Urinary bladder (tissue), 3 donors: ENCODE measurements at regions not wholly inside any gene's neighbourhood (a gene's known extent, or its start where the extent isn't known, plus 50 kb on each side); places are given as distances from the start of the nearest gene placed in this dataset.

Experiments used
- DNase-seq: peaks from one replicate; pipeline ENCODE4 v3.0.0-alpha.2; 2015; ENCODE audit errors: extremely low spot score
- H3K27ac ChIP-seq: one replicate; pipeline ENCODE4 v1.5.1; 2013; ENCODE audit warnings: low read depth, mild to moderate bottlenecking, moderate library complexity
- H3K36me3 ChIP-seq: one replicate; pipeline ENCODE4 v1.6.1; 2013; ENCODE audit warnings: mild to moderate bottlenecking, moderate library complexity; ENCODE audit not compliant: insufficient read depth
- H3K4me1 ChIP-seq: one replicate; pipeline ENCODE4 v1.6.1; 2013; ENCODE audit warnings: mild to moderate bottlenecking, moderate library complexity; ENCODE audit not compliant: insufficient read depth
- H3K4me3 ChIP-seq: one replicate; pipeline ENCODE4 v1.5.1; 2013; ENCODE audit warnings: low read depth, low read length
- WGBS: extraction: QIAGEN DNeasy Blood & Tissue Kit; methylation state at CpG from one replicate; pipeline ENCODE4 v1.1.7; 2013; 5-methylcytosine and 5-hydroxymethylcytosine counted together
- donor health status: healthy with polysubstance abuse.
- donor health status: healthy.

- Histone ChIP-seq H3K4me3 (no peak overlapping the region), H3K4me1 (no peaks in the 10 kb centered on the region), H3K27ac (no peak overlapping the region), H3K36me3 (no peaks in the 10 kb centered on the region)
- no peak for DNase-seq
- WGBS = 97% methylated on average over 22 of the region's 22 CpGs
Measured at GRCh38 chr18:10068766-10069567, 155.2 kb downstream of the VAPA start.

GRCh38 chr18:10070561-10071000 is 156.8 kb downstream of the VAPA start:
- Histone ChIP-seq H3K4me3 (no peak overlapping the region), H3K36me3 (no peaks in the 10 kb centered on the region), H3K27ac (no peak overlapping the region), H3K4me1 (no peaks in the 10 kb centered on the region)
- DNase-seq = no peak
- WGBS = 83% methylated on average over 2 of the region's 2 CpGs

DNA sequence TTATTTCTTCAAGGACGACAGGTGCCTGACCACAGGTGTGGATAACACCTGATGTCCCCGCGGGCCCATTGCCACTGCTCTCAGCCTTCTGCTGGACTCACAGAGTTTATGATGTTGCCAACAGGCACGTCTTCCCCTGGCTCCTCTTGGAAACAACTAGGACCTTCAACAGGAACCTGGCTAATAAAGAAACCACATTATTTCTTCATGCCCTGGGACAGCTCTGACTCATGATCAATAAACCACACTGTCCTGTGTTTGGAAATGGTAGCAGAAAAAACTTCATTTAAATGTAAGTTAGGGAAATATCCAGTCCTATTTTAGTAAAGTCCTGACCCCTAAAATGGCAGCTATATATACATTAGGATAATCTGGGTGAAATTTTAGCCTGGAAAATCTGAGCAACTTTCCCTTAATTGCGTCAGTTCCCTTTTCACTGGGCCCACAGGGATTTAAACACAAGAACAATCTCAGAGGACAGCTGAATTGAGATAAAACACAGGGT is 158.9 kb downstream of the VAPA start:
- no peaks in the 10 kb centered on the region for H3K4me1 ChIP-seq
- H3K4me3 ChIP-seq = no peak overlapping the region
- 86% methylated on average over 5 of the region's 5 CpGs for WGBS
- DNase-seq = no peak
- no peaks in the 10 kb centered on the region for H3K36me3 ChIP-seq
- no peak overlapping the region for H3K27ac ChIP-seq

GRCh38 chr18:10074110-10074509 is 160.3 kb downstream of the VAPA start:
- Histone ChIP-seq H3K4me1 (no peaks in the 10 kb centered on the region), H3K4me3 (no peak overlapping the region), H3K27ac (no peak overlapping the region), H3K36me3 (no peaks in the 10 kb centered on the region)
- no peak for DNase-seq
- WGBS = 73% methylated on average over 3 of the region's 3 CpGs

DNA sequence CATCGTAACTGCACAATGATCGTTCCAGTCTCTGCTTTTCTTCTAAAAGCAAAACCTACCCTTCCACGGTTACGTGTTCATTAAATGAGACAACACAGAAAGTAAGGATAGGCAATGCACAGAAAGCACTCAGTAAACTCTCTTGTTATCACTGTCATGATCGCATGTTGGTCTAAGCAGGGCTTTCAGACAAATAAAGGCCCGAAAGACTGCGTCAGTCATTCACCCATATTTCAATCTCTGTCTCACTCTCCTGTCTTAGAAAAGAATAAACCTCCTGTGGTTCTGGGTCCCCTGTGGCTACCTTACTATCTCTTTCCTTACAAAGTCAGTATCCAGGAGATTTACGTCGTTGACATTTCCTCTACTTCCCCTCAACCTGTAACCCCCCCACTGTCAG is 160.9 kb downstream of the VAPA start:
- no peak for DNase-seq
- WGBS = 84% methylated on average over 9 of the region's 9 CpGs
- Histone ChIP-seq H3K27ac (no peak overlapping the region), H3K4me3 (no peak overlapping the region), H3K36me3 (no peaks in the 10 kb centered on the region), H3K4me1 (no peaks in the 10 kb centered on the region)

GRCh38 chr18:10076502-10077030 is 162.8 kb downstream of the VAPA start:
- DNase-seq = no peak

DNA sequence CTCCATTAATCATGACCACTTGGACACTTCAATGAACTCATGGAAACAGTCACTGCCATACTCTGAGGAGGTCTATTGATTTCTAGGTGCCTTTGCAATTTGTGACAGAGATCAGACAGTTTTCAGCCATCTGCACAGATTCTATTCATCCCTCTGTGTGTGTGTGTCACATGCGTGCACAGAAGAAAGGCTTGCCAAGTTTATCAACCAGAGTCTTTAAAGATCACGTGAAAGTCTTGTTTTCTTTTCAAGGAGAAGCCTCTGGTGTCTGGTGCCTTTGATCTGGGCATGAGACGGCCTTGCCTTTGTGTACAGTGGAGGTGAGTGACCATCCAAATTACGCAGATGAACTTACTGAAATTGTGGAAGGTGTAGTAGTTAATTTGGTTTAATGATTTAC is 164.2 kb downstream of the VAPA start:
- Histone ChIP-seq H3K36me3 (no peaks in the 10 kb centered on the region), H3K4me3 (no peak overlapping the region), H3K27ac (no peak overlapping the region), H3K4me1 (no peaks in the 10 kb centered on the region)
- DNase-seq = no peak
- 67% methylated on average over 4 of the region's 4 CpGs for WGBS

More at GRCh38 chr18:10076502-10077030, 162.8 kb downstream of the VAPA start:
- WGBS = 97% methylated on average over 5 of the region's 5 CpGs
- Histone ChIP-seq H3K4me1 (no peaks in the 10 kb centered on the region), H3K27ac (no peak overlapping the region), H3K4me3 (no peak overlapping the region), H3K36me3 (no peaks in the 10 kb centered on the region)

- H3K4me1 ChIP-seq = no peaks in the 10 kb centered on the region
- WGBS = 93% methylated on average over 11 of the region's 11 CpGs
- DNase-seq = no peak
- H3K36me3 ChIP-seq = no peaks in the 10 kb centered on the region
- no peak overlapping the region for H3K4me3 ChIP-seq
- H3K27ac ChIP-seq = no peak overlapping the region
Measured at GRCh38 chr18:10080372-10080771, 166.6 kb downstream of the VAPA start.

DNA sequence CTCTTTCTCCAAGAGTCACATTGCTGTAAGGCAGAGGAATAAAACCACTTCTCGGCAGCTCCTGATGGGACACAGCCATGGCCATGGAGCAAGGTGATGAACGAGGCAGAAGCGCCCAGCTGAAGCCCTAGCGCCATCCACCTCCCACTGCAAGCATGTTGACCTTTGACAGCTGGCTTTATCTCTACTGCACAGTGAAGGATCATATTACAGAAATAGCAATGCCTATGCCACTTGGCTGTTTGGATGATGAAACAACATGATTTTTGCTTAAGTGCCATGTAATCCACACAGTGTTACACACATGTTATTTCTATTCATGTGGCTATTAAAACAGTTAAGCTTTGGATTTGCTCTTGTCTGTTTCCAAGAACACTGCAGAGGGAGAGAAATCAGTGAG is 167.7 kb downstream of the VAPA start:
- no peak for DNase-seq
- Histone ChIP-seq H3K4me1 (no peaks in the 10 kb centered on the region), H3K4me3 (no peak overlapping the region), H3K27ac (no peak overlapping the region), H3K36me3 (no peaks in the 10 kb centered on the region)
- 80% methylated on average over 4 of the region's 4 CpGs for WGBS

- H3K36me3 ChIP-seq = no peaks in the 10 kb centered on the region
- H3K4me1 ChIP-seq = no peaks in the 10 kb centered on the region
- no peak overlapping the region for H3K4me3 ChIP-seq
- 86% methylated on average over 4 of the region's 4 CpGs for WGBS
- DNase-seq = no peak
- no peak overlapping the region for H3K27ac ChIP-seq
Measured at GRCh38 chr18:10085416-10085815, 171.6 kb downstream of the VAPA start.

DNA sequence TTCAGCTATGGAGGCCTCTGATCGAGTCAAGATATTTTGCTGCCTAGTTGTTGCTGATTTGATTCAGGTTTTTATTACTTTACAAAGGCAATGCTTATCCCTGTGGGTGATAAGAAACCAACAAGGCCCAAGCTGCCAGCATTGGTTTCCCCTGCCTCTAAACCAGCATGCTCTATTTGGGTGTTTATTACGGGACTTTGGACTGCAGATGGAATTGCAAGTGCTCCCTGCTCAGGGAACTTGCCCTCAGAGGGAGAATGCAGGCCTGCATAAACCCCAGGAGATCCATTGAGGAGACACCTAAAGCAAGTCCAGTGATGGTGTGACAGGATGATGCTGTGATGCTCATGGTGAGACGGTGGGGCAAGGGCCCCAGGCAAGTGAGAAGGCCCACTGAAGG is 172.1 kb downstream of the VAPA start:
- no peaks in the 10 kb centered on the region for H3K36me3 ChIP-seq
- 84% methylated on average over 3 of the region's 3 CpGs for WGBS
- H3K4me1 ChIP-seq = no peaks in the 10 kb centered on the region
- no peak overlapping the region for H3K4me3 ChIP-seq
- DNase-seq = no peak
- H3K27ac ChIP-seq = no peak overlapping the region

DNA sequence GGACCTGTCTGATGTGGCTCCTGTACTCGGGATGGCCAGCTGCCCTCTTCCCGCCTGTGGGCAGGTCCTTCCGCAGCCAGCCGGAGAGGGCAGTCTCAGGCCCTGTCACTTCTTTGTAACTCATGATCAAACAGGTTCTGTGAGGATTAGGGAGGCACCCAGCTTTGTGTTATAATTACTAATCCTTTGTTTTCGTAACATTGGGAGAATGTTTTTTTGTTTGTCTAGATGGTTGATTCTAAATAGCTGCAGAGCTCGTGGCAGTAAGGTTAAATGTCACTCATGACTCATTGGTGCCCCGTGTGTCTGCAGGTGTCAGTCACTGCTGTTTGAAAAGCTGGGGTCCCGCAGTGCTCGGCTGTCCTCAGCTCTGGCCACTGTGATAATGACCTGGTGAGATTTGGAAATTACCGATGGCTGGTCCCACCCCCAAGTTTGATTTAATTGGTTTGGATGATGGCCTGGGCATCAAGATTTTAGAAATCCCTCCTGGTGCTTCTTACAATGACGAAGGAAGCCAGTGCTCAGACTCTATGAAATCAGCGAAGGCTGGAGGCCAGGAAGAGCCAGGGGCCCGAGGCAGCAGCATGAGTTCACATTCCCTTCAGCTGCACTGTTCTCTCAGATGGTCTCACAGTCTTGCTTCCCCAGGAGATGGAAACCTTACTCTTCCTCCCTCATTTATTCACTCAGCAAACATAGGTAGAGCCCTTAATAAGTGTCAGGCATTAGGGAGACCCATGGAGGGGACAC is 172.8 kb downstream of the VAPA start:
- Histone ChIP-seq H3K36me3 (no peaks in the 10 kb centered on the region), H3K27ac (no peak overlapping the region), H3K4me1 (no peaks in the 10 kb centered on the region), H3K4me3 (no peak overlapping the region)
- WGBS = 84% methylated on average over 13 of the region's 13 CpGs
- DNase-seq = no peak

DNA sequence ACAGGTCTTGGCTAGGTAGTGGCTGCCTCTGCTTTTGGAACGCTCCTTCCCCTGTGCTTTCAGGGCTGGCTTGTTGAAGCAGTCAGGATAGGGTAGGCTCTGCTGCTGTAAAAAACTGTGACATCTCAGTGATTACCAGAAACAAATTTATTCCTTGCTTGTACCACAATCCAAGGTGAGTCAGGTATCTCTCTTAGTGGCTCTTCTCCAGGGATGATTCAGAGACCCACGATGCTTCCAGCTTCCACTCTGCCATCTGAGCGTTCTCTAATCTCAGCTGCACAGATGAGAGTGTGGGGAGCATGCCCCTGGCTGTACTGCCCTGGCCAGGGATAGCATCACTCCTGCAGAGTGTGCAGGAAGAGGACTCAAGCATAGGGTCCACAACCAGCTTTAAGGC is 174.9 kb downstream of the VAPA start:
- H3K27ac ChIP-seq = no peak overlapping the region
- no peak for DNase-seq
- H3K36me3 ChIP-seq = no peaks in the 10 kb centered on the region
- no peaks in the 10 kb centered on the region for H3K4me1 ChIP-seq
- WGBS = 97% methylated on average over 3 of the region's 3 CpGs
- no peak overlapping the region for H3K4me3 ChIP-seq

DNA sequence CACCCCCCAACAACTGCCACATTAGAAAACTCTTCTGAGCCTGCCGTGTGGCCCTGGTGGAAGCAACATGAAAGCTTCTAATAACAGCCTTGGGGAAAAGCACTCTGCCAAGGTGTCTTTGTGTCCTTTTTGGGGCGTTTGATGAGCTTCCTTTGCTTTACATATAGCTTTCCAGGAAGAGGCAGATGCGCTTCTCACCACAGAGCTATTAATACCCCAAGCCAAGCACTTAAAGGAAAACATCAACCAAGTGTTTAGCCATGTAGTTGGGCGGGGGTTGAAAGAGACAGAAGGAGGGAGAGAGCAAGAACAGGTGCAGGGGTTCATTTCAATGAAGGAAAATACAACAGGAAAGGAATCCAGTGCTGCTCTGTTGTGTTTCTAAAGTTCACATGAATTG is 176.1 kb downstream of the VAPA start:
- Histone ChIP-seq H3K4me3 (no peak overlapping the region), H3K36me3 (no peaks in the 10 kb centered on the region), H3K27ac (no peak overlapping the region), H3K4me1 (no peaks in the 10 kb centered on the region)
- 84% methylated on average over 4 of the region's 4 CpGs for WGBS
- DNase-seq = no peak
